ENCODE measurements at regions not wholly inside any gene's neighbourhood (a gene's known extent, or its start where the extent isn't known, plus 50 kb on each side); places are given as distances from the start of the nearest gene placed in this dataset.
"Not testable (repeated sequence)": the region's sequence is repeated elsewhere in the genome, so short reads cannot be mapped to it uniquely, and the experiment has no call there.

DNA sequence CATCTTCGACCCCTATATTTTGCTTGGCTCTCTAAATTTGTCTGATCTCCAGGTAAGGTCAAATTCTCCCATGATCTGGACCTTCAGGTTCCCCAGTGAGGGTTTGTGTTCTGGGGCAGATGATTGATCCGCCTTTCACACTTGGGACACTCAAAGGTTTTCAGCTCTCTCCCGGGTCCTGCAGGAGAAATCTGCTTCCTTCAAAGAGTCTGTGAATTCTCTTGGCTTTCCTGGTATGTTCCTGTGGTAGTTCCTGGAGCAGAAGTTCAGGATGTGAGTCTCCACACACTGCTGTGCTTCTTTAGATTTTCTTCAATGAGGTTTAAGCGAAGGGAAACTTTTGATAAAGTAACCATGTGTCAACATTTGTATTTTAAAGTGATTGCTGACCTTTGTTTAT is 318.0 kb downstream of the TAF11L14 start:
- Histone ChIP-seq H3K27ac (ENCODE audit: low read depth in 2 of 2, low read length in 1 of 2) (peak overlapping the region; percentile 38 to 77), H3K9me3 (ENCODE audit: control insufficient read depth in 2 of 2, insufficient read depth in 1 of 2, low read depth in 1 of 2, low read length in 1 of 2) (peaks cover 0 to 3% of the 10 kb centered on the region in 2 donors), H3K36me3 (ENCODE audit: control insufficient read depth in 2 of 2, insufficient read depth in 2 of 2, low read length in 1 of 2) (no peaks in the 10 kb centered on the region), H3K4me1 (ENCODE audit: control insufficient read depth in 2 of 2, insufficient read depth in 2 of 2, low read length in 1 of 2) (peaks cover 0 to 7% of the 10 kb centered on the region in 2 donors), H3K27me3 (ENCODE audit: control insufficient read depth in 1 of 2, insufficient read depth in 2 of 2, low read length in 2 of 2) (no peaks in the 10 kb centered on the region), H3K4me3 (ENCODE audit: low read depth in 1 of 2, low read length in 2 of 2) (no peak overlapping the region)
- WGBS, 2 donors: 69 to 72% methylated on average over 4 of the region's 4 CpGs

DNA sequence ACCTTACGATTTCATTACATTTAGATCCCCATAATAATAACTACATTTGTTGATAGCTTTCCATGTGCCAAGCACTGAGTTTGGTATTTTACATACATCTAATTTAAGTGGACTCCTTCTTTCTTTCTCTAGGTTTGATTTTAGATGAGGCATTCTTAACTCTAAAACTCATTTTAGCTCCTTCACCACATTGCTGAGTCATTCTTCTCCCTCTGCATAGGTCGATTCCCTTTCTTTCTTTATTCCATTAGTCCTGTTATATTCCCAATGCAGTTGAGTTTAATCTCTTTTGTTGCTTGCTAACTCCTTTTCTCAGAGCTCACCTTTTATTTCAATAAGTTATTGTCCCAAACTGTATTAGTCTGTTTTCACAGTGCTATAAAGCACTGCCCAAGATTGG is 329.8 kb downstream of the TAF11L14 start:
- H3K27me3 ChIP-seq (ENCODE audit: control insufficient read depth in 1 of 2, insufficient read depth in 2 of 2, low read length in 2 of 2): no peaks in the 10 kb centered on the region
- no peaks in the 10 kb centered on the region for H3K9me3 ChIP-seq (ENCODE audit: control insufficient read depth in 2 of 2, insufficient read depth in 1 of 2, low read depth in 1 of 2, low read length in 1 of 2)
- no peak overlapping the region for H3K4me3 ChIP-seq (ENCODE audit: low read depth in 1 of 2, low read length in 2 of 2)
- 70 to 72% methylated on average over 2 of the region's 2 CpGs for WGBS, 2 donors
- no peak overlapping the region for H3K27ac ChIP-seq (ENCODE audit: low read depth in 2 of 2, low read length in 1 of 2)
- H3K36me3 ChIP-seq (ENCODE audit: control insufficient read depth in 2 of 2, insufficient read depth in 2 of 2, low read length in 1 of 2): no peaks in the 10 kb centered on the region
- H3K4me1 ChIP-seq (ENCODE audit: control insufficient read depth in 2 of 2, insufficient read depth in 2 of 2, low read length in 1 of 2): peaks cover 4 to 9% of the 10 kb centered on the region in 2 donors

DNA sequence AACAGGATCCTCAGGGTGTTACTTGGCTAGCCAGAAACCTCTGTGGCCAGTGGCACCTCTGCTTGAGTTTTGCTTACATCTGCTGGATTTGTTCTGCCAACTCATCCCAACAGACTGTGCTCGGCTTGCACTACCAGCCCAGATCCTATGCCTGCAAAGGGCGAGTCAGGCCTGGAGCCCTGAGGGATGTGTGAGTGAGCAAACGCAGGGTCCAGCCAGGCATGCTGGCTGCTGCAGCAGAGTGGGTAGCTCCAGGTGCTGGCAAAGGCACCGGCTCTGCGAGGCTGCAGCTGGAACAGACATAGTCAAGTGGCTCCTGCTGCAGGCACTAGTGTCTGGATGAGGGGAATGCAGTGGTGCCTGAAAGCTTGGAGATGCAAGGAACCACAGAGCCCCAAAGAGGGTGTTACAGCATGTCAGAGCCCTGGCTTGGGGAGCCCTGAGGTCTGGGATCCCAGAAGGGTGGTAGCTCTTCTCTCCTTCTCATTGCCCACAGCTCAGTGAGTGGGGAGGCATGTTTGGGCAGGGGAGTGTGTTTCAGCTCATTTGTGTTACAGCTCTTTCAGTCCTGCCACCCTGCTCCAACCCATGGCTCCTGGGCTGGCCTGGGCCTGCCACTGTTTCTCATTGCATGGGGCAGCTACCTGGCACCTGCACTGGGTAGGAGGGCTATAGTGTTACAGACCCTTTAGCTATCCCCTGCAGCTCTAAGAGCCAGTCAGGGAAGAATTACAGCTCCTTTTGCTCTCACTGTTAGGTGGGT is 332.6 kb downstream of the TAF11L14 start:
- 56 to 68% methylated on average over 5 of the region's 5 CpGs for WGBS, 2 donors
- Histone ChIP-seq H3K36me3 (ENCODE audit: control insufficient read depth in 2 of 2, insufficient read depth in 2 of 2, low read length in 1 of 2) (no peaks in the 10 kb centered on the region), H3K9me3 (ENCODE audit: control insufficient read depth in 2 of 2, insufficient read depth in 1 of 2, low read depth in 1 of 2, low read length in 1 of 2) (no peaks in the 10 kb centered on the region), H3K4me1 (ENCODE audit: control insufficient read depth in 2 of 2, insufficient read depth in 2 of 2, low read length in 1 of 2) (peaks cover 4 to 9% of the 10 kb centered on the region in 2 donors), H3K27ac (ENCODE audit: low read depth in 2 of 2, low read length in 1 of 2) (no peak overlapping the region), H3K27me3 (ENCODE audit: control insufficient read depth in 1 of 2, insufficient read depth in 2 of 2, low read length in 2 of 2) (no peaks in the 10 kb centered on the region), H3K4me3 (ENCODE audit: low read depth in 1 of 2, low read length in 2 of 2) (no peak overlapping the region)

DNA sequence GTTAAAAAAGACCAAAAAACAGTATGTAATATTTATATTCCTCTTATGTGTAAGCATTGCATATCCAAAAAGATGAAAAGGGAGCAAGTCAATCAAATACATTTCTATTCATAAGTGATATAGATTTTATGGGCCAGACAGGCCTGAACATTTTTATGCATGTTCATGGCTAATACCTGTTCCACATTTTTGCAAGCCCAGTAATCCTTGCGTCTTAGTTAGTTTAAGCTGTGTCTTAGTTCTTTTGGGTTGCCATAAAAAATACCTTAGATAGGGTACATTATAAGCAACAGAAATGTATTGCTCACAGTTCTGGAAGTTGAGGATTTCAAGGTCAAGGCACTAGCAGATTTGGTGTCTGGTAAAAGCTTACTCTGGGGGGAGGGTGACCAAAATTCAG is 342.1 kb downstream of the TAF11L14 start:
- Histone ChIP-seq H3K4me1 (ENCODE audit: control insufficient read depth in 2 of 2, insufficient read depth in 2 of 2, low read length in 1 of 2) (peaks cover 0 to 2% of the 10 kb centered on the region in 2 donors), H3K27me3 (ENCODE audit: control insufficient read depth in 1 of 2, insufficient read depth in 2 of 2, low read length in 2 of 2) (no peaks in the 10 kb centered on the region), H3K27ac (ENCODE audit: low read depth in 2 of 2, low read length in 1 of 2) (no peak overlapping the region), H3K4me3 (ENCODE audit: low read depth in 1 of 2, low read length in 2 of 2) (no peak overlapping the region), H3K9me3 (ENCODE audit: control insufficient read depth in 2 of 2, insufficient read depth in 1 of 2, low read depth in 1 of 2, low read length in 1 of 2) (no peaks in the 10 kb centered on the region), H3K36me3 (ENCODE audit: control insufficient read depth in 2 of 2, insufficient read depth in 2 of 2, low read length in 1 of 2) (no peaks in the 10 kb centered on the region)
- whole genome bisulfite sequencing, 2 donors: 59 to 84% methylated on average over 1 of the region's 1 CpG

DNA sequence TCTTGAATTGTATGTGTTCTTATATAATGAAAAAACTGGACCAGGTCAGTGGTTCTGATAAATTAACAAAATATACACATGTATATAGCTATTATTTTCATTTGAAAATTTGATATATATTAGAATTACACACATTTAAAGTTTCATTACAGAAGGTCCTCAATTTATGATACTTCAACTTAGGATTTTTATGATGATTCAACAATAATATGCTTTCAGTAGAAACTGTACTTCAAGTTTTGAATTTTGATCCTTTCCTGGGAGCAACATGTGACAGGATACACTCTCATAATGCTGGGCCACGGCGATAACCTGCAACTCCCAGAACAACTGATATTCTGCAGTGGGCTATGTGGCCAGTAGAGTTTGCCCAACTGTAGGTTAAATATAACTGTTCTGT is 344.7 kb downstream of the TAF11L14 start:
- Histone ChIP-seq H3K9me3 (ENCODE audit: control insufficient read depth in 2 of 2, insufficient read depth in 1 of 2, low read depth in 1 of 2, low read length in 1 of 2) (no peaks in the 10 kb centered on the region), H3K4me3 (ENCODE audit: low read depth in 1 of 2, low read length in 2 of 2) (no peak overlapping the region), H3K27me3 (ENCODE audit: control insufficient read depth in 1 of 2, insufficient read depth in 2 of 2, low read length in 2 of 2) (no peaks in the 10 kb centered on the region), H3K36me3 (ENCODE audit: control insufficient read depth in 2 of 2, insufficient read depth in 2 of 2, low read length in 1 of 2) (no peaks in the 10 kb centered on the region), H3K4me1 (ENCODE audit: control insufficient read depth in 2 of 2, insufficient read depth in 2 of 2, low read length in 1 of 2) (peaks cover 0 to 2% of the 10 kb centered on the region in 2 donors), H3K27ac (ENCODE audit: low read depth in 2 of 2, low read length in 1 of 2) (no peak overlapping the region)
- 94 to 96% methylated on average over 2 of the region's 2 CpGs for WGBS, 2 donors

DNA sequence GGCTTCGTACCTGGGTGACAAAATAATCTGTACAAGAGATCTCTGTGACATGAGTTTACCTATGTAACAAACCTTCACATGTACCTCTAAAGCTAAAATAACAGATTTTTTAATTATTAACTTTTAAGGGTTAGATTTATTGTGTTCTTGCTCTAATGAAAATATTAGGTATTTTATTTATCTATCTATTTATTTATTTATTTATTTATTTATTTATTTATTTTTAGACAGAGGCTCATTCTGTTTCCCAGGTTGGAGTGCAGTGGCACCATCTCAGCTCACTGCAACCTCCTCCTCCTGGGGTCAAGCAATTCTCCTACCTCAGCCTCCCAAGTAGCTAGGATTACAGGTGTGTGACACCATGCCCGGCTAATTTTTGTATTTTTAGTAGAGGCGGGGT is 348.4 kb downstream of the TAF11L14 start:
- H3K4me1 ChIP-seq (ENCODE audit: control insufficient read depth in 2 of 2, insufficient read depth in 2 of 2, low read length in 1 of 2); H3K4me3 ChIP-seq (ENCODE audit: low read depth in 1 of 2, low read length in 2 of 2); H3K27me3 ChIP-seq (ENCODE audit: control insufficient read depth in 1 of 2, insufficient read depth in 2 of 2, low read length in 2 of 2); H3K9me3 ChIP-seq (ENCODE audit: control insufficient read depth in 2 of 2, insufficient read depth in 1 of 2, low read depth in 1 of 2, low read length in 1 of 2); H3K27ac ChIP-seq (ENCODE audit: low read depth in 2 of 2, low read length in 1 of 2); H3K36me3 ChIP-seq (ENCODE audit: control insufficient read depth in 2 of 2, insufficient read depth in 2 of 2, low read length in 1 of 2): not testable (repeated sequence)
- 83 to 91% methylated on average over 3 of the region's 3 CpGs for WGBS, 2 donors

DNA sequence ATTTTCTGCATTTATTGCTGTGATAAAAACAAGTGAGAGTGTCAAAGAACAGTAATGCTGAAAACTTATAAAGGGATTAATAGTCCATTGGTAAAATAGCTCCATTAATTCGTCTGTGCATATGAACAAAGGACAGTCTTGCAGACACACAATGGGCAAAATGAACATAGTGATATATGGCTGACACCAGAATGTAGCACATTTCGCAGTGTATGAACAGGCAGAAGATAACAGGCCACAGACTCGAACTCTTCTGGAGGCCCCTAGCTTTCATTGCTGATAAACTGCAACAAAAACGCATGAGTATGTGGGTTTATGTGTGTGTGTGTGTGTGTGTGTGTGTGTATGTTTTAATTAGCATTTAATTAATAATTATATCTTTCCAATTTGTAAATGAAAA is 354.8 kb downstream of the TAF11L14 start:
- 68 to 81% methylated on average over 4 of the region's 4 CpGs for WGBS, 2 donors

DNA sequence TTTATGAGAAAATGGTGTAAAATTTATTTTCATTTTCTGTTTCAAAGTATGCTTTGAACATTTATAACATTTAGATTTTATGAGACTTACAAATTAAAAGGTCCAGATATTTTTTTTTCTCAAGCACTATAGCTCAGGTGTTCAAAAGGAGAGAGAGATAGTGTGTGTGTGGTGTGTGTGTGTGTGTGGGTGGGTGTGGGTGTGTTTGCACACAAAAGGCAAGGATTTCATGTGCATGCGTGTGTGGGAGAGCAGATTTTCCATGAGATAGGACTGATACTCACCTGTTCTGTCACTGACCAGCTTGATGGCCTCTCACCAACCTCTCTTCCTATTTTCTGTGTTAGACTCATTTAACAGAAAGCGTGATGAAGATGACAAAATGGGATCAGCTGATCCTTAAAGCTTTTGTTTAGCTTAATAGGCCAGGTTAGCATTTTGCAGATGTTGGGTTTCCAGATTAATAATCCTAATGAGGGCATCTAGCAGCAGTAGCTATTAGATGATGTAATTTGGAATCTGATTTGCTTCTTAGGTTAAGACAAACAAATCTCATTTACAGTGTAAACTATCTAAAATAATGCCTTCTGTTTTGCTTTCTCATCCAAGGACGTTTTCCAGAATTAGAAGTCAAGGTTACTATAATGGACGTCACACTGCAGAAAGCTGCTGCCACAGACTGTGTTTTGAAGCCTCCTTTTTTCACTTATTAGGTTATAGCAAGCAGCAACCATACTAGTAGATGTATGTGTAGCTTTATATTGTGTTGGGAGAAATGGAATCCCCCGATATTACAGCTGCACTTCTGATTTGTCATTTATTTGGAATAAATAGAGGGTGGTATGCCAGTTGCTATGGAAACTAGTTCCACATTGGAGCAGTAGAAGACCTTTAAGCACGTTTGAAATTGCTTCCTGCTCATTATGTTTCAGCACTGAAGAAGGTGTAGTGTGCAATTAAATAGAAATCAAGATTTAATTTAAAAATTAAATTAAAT is 355.6 kb downstream of the TAF11L14 start:
- no peak overlapping the region for H3K27ac ChIP-seq (ENCODE audit: low read depth in 2 of 2, low read length in 1 of 2)
- H3K36me3 ChIP-seq (ENCODE audit: control insufficient read depth in 2 of 2, insufficient read depth in 2 of 2, low read length in 1 of 2): no peaks in the 10 kb centered on the region
- 38 to 49% methylated on average over 6 of the region's 6 CpGs for WGBS, 2 donors
- no peaks in the 10 kb centered on the region for H3K4me1 ChIP-seq (ENCODE audit: control insufficient read depth in 2 of 2, insufficient read depth in 2 of 2, low read length in 1 of 2)
- H3K27me3 ChIP-seq (ENCODE audit: control insufficient read depth in 1 of 2, insufficient read depth in 2 of 2, low read length in 2 of 2): no peaks in the 10 kb centered on the region
- peaks cover 0 to 3% of the 10 kb centered on the region in 2 donors for H3K9me3 ChIP-seq (ENCODE audit: control insufficient read depth in 2 of 2, insufficient read depth in 1 of 2, low read depth in 1 of 2, low read length in 1 of 2)
- H3K4me3 ChIP-seq (ENCODE audit: low read depth in 1 of 2, low read length in 2 of 2): no peak overlapping the region

More for the DNA sequence above, 354.8 kb downstream of the TAF11L14 start:
- Histone ChIP-seq H3K9me3 (ENCODE audit: control insufficient read depth in 2 of 2, insufficient read depth in 1 of 2, low read depth in 1 of 2, low read length in 1 of 2) (peaks cover 0 to 3% of the 10 kb centered on the region in 2 donors), H3K4me1 (ENCODE audit: control insufficient read depth in 2 of 2, insufficient read depth in 2 of 2, low read length in 1 of 2) (no peaks in the 10 kb centered on the region), H3K4me3 (ENCODE audit: low read depth in 1 of 2, low read length in 2 of 2) (no peak overlapping the region), H3K27me3 (ENCODE audit: control insufficient read depth in 1 of 2, insufficient read depth in 2 of 2, low read length in 2 of 2) (no peaks in the 10 kb centered on the region), H3K27ac (ENCODE audit: low read depth in 2 of 2, low read length in 1 of 2) (no peak overlapping the region), H3K36me3 (ENCODE audit: control insufficient read depth in 2 of 2, insufficient read depth in 2 of 2, low read length in 1 of 2) (no peaks in the 10 kb centered on the region)

DNA sequence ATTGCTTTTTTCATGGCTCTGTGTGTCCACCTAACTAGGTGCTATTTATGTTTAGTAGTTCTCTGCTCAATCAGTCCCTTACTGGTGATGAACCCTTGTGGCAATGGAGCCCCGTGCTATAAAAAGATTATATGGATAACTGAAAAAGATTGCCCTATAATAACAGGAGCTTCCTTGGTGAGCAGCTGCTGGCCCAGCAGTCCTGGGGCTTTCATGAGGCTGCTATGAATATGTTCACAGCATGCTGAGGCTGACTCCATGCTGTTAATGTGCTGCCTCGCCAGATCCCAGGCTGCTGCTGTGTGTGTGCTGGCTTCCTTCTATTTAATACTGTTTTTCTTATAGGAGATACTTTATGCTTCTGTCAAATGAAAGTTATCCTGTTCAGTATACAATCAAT is 357.5 kb downstream of the TAF11L14 start:
- no peak overlapping the region for H3K27ac ChIP-seq (ENCODE audit: low read depth in 2 of 2, low read length in 1 of 2)
- WGBS, 2 donors: 79 to 82% methylated on average over 2 of the region's 2 CpGs
- H3K9me3 ChIP-seq (ENCODE audit: control insufficient read depth in 2 of 2, insufficient read depth in 1 of 2, low read depth in 1 of 2, low read length in 1 of 2): peaks cover 0 to 3% of the 10 kb centered on the region in 2 donors

More for the DNA sequence above, 357.5 kb downstream of the TAF11L14 start:
- no peak overlapping the region for H3K4me3 ChIP-seq (ENCODE audit: low read depth in 1 of 2, low read length in 2 of 2)
- no peaks in the 10 kb centered on the region for H3K36me3 ChIP-seq (ENCODE audit: control insufficient read depth in 2 of 2, insufficient read depth in 2 of 2, low read length in 1 of 2)
- H3K4me1 ChIP-seq (ENCODE audit: control insufficient read depth in 2 of 2, insufficient read depth in 2 of 2, low read length in 1 of 2): no peaks in the 10 kb centered on the region
- H3K27me3 ChIP-seq (ENCODE audit: control insufficient read depth in 1 of 2, insufficient read depth in 2 of 2, low read length in 2 of 2): no peaks in the 10 kb centered on the region

Data from esophagus (tissue), 2 donors.